ENCODE measurements at regions not wholly inside any gene's neighbourhood (a gene's known extent, or its start where the extent isn't known, plus 50 kb on each side); places are given as distances from the start of the nearest gene placed in this dataset.

- 50 to 77% (median 66%) methylated on average over 4 of the region's 4 CpGs for whole genome bisulfite sequencing, 3 donors
- H3K27ac ChIP-seq (ENCODE audit: low read depth, low read length) = no peak overlapping the region
These were observed 115.1 kb upstream of the ARHGEF3 start for GRCh38 chr3:56916716-56917360.

- 29 to 56% (median 49%) methylated on average over 16 of the region's 16 CpGs for WGBS, 3 donors
- H3K27ac ChIP-seq (ENCODE audit: low read depth, low read length) = no peak overlapping the region
These were observed 114.3 kb upstream of the ARHGEF3 start for GRCh38 chr3:56915966-56916586.

GRCh38 chr3:56914646-56915045 lies 112.9 kb upstream of the ARHGEF3 start:
- WGBS, 3 donors = 77 to 85% (median 80%) methylated on average over 3 of the region's 3 CpGs
- no peak overlapping the region for H3K27ac ChIP-seq (ENCODE audit: low read depth, low read length)

GRCh38 chr3:56911363-56911762 lies 109.6 kb upstream of the ARHGEF3 start:
- H3K27ac ChIP-seq (ENCODE audit: low read depth, low read length) = no peak overlapping the region
- 63 to 79% (median 67%) methylated on average over 8 of the region's 8 CpGs for WGBS, 3 donors

GRCh38 chr3:56909349-56909748 lies 107.6 kb upstream of the ARHGEF3 start:
- WGBS, 3 donors = 93 to 95% (median 94%) methylated on average over 6 of the region's 6 CpGs
- no peak overlapping the region for H3K27ac ChIP-seq (ENCODE audit: low read depth, low read length)

GRCh38 chr3:56908004-56908403 lies 106.3 kb upstream of the ARHGEF3 start:
- H3K27ac ChIP-seq (ENCODE audit: low read depth, low read length) = no peak overlapping the region
- whole genome bisulfite sequencing, 3 donors = 70 to 84% (median 80%) methylated on average over 5 of the region's 5 CpGs

GRCh38 chr3:56904552-56905215 lies 102.9 kb upstream of the ARHGEF3 start:
- WGBS, 3 donors = 71 to 89% (median 73%) methylated on average over 6 of the region's 6 CpGs
- no peak overlapping the region for H3K27ac ChIP-seq (ENCODE audit: low read depth, low read length)

- 91 to 100% (median 94%) methylated on average over 1 of the region's 1 CpG for WGBS, 3 donors
- no peak overlapping the region for H3K27ac ChIP-seq (ENCODE audit: low read depth, low read length)
These were observed 101.6 kb upstream of the ARHGEF3 start for GRCh38 chr3:56903231-56903782.

GRCh38 chr3:56902468-56903160 lies 100.9 kb upstream of the ARHGEF3 start:
- no peak overlapping the region for H3K27ac ChIP-seq (ENCODE audit: low read depth, low read length)
- WGBS, 3 donors = 90 to 97% (median 91%) methylated on average over 3 of the region's 3 CpGs

- 0% methylated on average over 1 of the region's 1 CpG for WGBS, 3 donors
- no peak overlapping the region for H3K27ac ChIP-seq (ENCODE audit: low read depth, low read length)
These were observed 99.1 kb upstream of the ARHGEF3 start for GRCh38 chr3:56900801-56901200.

GRCh38 chr3:56899851-56900250 lies 98.1 kb upstream of the ARHGEF3 start:
- WGBS, 3 donors = 50 to 79% (median 55%) methylated on average over 6 of the region's 6 CpGs
- no peak overlapping the region for H3K27ac ChIP-seq (ENCODE audit: low read depth, low read length)

- WGBS, 3 donors = 81 to 89% (median 85%) methylated on average over 6 of the region's 6 CpGs
- no peak overlapping the region for H3K27ac ChIP-seq (ENCODE audit: low read depth, low read length)
These were observed 97.3 kb upstream of the ARHGEF3 start for GRCh38 chr3:56899078-56899477.

GRCh38 chr3:56896357-56896756 lies 94.6 kb upstream of the ARHGEF3 start:
- H3K27ac ChIP-seq (ENCODE audit: low read depth, low read length) = no peak overlapping the region
- WGBS, 3 donors = 73 to 85% (median 80%) methylated on average over 3 of the region's 3 CpGs

- WGBS, 3 donors = 46 to 87% (median 63%) methylated on average over 10 of the region's 10 CpGs
- H3K27ac ChIP-seq (ENCODE audit: low read depth, low read length) = no peak overlapping the region
These were observed 93.2 kb upstream of the ARHGEF3 start for GRCh38 chr3:56894881-56895431.

GRCh38 chr3:56890448-56891091 lies 88.8 kb upstream of the ARHGEF3 start:
- WGBS, 3 donors = 65 to 72% (median 66%) methylated on average over 8 of the region's 8 CpGs
- no peak overlapping the region for H3K27ac ChIP-seq (ENCODE audit: low read depth, low read length)

GRCh38 chr3:56889131-56889530 lies 87.4 kb upstream of the ARHGEF3 start:
- 61 to 77% (median 77%) methylated on average over 7 of the region's 7 CpGs for WGBS, 3 donors
- no peak overlapping the region for H3K27ac ChIP-seq (ENCODE audit: low read depth, low read length)

GRCh38 chr3:56887402-56888025 lies 85.8 kb upstream of the ARHGEF3 start:
- WGBS, 3 donors = 26 to 49% (median 29%) methylated on average over 2 of the region's 2 CpGs
- no peak overlapping the region for H3K27ac ChIP-seq (ENCODE audit: low read depth, low read length)

GRCh38 chr3:56886314-56886713 lies 84.6 kb upstream of the ARHGEF3 start:
- 66 to 79% (median 73%) methylated on average over 6 of the region's 6 CpGs for WGBS, 3 donors
- no peak overlapping the region for H3K27ac ChIP-seq (ENCODE audit: low read depth, low read length)

All from adipose tissue (tissue), 3 donors.